ENCODE measurements at regions not wholly inside any gene's neighbourhood (a gene's known extent, or its start where the extent isn't known, plus 50 kb on each side); places are given as distances from the start of the nearest gene placed in this dataset.

GRCh38 chr3:80682951-80683350, 915.2 kb upstream of the ROBO1 start:
- TF ChIP-seq POLR2A (IDR thresholded peaks at IDR 0.05; ENCODE audit: low read depth, low read length): no peak
- no peak for TF ChIP-seq POLR2AphosphoS5 (IDR thresholded peaks at IDR 0.05; ENCODE audit: low read depth, low read length)
- TF ChIP-seq TAF1 (IDR thresholded peaks at IDR 0.05; ENCODE audit: borderline replicate concordance, low read depth, low read length): no peak
